ENCODE measurements at regions not wholly inside any gene's neighbourhood (a gene's known extent, or its start where the extent isn't known, plus 50 kb on each side); places are given as distances from the start of the nearest gene placed in this dataset.

- in situ Hi-C loops (cut with HindIII; ENCODE audit: low sequenced_read_pairs), result no loop called here
These were observed 173.8 kb downstream of the ACTL7B start for GRCh38 chr9:108681851-108682590.

DNA sequence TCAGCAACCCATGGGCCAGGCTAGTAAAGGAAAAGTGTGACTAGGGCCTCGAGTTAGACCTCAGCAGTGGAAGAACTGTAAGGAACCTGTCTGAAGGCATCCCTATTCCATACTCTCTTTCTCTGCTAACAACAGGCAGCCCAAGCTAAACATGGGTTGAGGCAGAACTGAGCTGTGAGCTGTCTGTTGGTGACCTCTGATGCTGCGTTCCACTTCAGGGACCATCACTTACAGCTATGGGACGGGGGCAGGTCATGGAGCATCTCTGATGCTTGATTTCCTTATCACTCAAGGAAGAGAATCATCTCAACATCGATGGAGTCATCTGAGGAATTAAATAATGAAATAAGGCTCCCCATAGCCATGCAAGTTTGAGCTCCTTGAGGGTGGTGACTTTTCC lies 174.8 kb downstream of the ACTL7B start:
- in situ Hi-C loops (cut with HindIII; ENCODE audit: low sequenced_read_pairs), result no loop called here

GRCh38 chr9:108677776-108678175 lies 178.0 kb downstream of the ACTL7B start:
- in situ Hi-C loops (cut with HindIII; ENCODE audit: low sequenced_read_pairs), result no loop called here

GRCh38 chr9:108676355-108676754 lies 179.4 kb downstream of the ACTL7B start:
- in situ Hi-C loops (cut with HindIII; ENCODE audit: low sequenced_read_pairs), result no loop called here

GRCh38 chr9:108675708-108676107 lies 180.1 kb downstream of the ACTL7B start:
- in situ Hi-C loops (cut with HindIII; ENCODE audit: low sequenced_read_pairs), result no loop called here

DNA sequence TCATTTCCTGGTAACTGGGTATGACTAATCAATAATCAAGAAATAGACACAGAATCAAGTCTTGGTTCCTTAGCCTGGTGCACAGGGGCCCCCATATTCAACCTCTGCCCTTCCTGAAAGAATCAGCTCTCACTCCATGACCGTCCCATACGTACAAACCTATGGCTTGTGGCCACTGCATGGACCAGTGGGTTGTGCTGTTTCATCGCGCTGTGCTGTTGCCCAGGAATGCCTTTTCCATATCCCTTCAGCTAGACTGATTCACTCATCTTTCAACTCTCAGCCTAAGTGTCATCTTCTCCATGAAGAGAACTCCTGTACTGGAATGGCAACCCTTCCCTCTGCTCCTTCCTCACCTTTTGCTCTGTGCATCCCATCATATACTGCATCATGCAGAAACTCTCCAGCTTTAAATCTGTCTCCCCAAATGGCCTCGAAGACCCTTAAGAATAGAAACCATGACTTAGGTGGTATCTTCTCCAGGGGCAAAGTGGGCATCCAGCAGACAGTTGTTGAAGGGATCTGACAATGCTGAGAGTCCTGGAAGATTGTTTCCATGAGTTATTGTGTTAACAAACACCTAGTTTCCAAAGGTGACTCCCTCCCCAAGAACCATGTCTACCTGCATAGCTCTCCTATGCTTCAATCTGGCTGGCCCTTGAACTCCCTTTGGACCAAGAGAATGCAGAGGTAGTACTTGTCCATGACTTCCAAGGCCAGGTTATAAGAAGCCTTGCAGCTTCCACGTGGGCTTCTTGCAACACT lies 180.8 kb downstream of the ACTL7B start:
- in situ Hi-C loops (cut with HindIII; ENCODE audit: low sequenced_read_pairs), result no loop called here

DNA sequence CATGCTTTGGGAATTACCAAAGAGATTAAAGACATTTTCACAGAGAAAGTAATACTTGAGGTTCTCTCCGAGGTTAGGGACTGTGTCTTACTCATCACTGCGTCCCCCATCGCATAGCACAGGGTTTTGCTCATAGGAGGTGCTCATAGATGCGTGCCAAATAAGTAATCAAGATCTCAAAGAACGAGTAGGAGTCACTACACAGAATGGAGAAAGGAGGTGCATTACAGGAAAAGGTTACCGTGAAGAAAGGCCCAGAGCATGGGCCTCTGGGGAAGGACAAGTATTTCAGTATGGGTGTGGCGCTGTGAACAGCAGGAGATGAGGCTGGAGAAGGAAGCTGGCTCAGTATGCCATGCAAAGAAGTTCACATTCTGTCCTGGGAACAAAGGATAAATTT lies 182.4 kb downstream of the ACTL7B start:
- in situ Hi-C loops (cut with HindIII; ENCODE audit: low sequenced_read_pairs), result no loop called here

DNA sequence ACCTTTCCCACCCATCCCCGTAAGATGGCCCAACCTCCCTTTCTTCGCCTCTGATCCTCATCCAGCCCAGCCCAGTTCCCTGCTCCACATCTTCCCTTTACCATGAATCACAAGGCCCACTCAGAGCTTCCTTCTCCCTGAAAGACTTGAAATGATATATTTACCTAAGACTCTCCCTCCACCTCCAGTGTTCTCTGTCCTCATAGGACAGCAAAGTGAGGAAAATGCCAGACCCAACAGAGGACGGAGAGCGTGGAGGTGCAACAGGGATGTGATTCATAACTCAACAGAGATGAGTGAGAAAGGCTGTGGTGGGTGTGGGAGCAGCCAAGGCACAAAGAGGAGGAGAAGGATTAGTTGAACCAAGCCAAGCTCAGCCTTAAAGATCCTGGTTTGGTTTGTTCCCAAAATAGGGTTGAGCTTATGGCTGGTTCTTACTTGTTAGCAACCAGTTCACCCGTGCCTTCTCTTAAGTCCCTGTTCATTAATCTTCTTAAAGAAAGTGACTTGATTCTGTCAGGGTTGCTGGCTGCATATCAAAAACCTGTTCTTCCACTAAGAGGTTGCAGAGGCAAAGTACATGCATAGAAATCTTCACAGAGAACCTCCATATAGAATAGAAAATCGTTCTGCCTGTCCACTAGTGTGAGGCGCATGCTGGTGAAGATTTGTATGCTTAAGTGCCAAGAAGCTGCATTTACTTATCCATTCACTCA lies 183.2 kb downstream of the ACTL7B start:
- in situ Hi-C loops (cut with HindIII; ENCODE audit: low sequenced_read_pairs), result no loop called here

GRCh38 chr9:108671794-108672193 lies 184.0 kb downstream of the ACTL7B start:
- in situ Hi-C loops (cut with HindIII; ENCODE audit: low sequenced_read_pairs), result no loop called here

GRCh38 chr9:108671176-108671575 lies 184.6 kb downstream of the ACTL7B start:
- in situ Hi-C loops (cut with HindIII; ENCODE audit: low sequenced_read_pairs), result no loop called here

GRCh38 chr9:108668938-108669335 lies 186.8 kb downstream of the ACTL7B start:
- in situ Hi-C loops (cut with HindIII; ENCODE audit: low sequenced_read_pairs), result no loop called here

GRCh38 chr9:108668191-108668937 lies 187.4 kb downstream of the ACTL7B start:
- in situ Hi-C loops (cut with HindIII; ENCODE audit: low sequenced_read_pairs), result no loop called here

DNA sequence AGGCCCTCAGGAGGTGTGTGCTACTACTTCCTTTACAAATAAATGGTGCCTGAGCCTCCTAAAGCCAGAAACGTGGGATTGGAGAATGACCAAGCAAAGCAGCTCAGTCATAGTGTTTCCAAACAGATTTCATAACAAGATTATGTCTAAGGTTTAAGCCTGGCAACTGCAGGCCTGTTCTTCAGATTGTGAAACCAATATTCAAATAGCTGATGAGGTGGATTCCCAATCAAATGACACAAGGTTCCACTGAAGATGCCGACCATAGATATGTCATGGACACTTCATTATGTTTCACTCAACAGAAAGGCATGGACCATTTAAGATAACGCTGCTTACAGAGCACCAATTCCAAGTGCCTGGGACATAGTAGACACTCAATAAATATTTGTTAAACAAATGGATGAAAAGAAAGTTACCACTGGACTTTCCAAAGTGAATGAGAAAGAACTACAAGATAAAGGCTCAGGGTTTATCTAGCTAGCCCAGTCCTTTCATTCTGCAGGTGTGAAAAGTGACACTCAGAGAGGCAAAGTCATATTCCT lies 189.5 kb downstream of the ACTL7B start:
- in situ Hi-C loops (cut with HindIII; ENCODE audit: low sequenced_read_pairs), result no loop called here

DNA sequence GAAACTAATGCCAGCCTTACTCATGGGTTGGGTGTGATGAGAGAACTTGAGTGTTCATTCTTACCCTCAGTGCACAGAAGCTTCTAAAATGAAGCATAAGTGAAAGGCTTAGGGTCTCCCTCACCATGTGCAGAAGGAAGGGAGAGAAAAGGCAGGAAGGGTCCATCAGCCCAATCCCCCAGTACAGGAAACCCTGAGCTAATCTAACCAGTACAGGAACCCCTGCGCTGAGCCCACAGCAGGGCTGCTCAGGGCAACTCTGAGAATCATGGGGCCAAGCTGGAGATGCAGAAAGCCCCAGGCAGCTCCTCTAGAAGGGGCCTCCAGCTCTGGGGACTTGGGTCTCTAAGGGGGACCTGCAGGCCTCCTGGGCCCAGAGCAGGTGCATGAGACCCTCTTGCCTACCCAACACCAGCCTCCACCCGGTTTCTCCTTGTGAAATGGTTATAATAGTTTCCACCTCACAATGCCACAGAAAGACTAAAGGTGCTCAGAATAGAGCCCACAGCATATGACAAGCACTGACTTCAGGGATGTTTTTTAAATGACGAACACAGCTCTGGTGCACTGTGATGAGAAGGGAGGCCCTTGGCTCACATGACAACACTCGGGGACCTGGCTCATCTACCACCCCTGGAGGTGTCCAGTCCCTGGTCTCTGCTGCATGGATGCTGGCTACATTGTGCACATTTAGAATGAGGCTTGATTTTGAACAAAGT lies 190.1 kb downstream of the ACTL7B start:
- in situ Hi-C loops (cut with HindIII; ENCODE audit: low sequenced_read_pairs), result no loop called here

GRCh38 chr9:108664309-108665255 lies 191.2 kb downstream of the ACTL7B start:
- in situ Hi-C loops (cut with HindIII; ENCODE audit: low sequenced_read_pairs), result no loop called here

GRCh38 chr9:108663422-108663821 lies 192.4 kb downstream of the ACTL7B start:
- in situ Hi-C loops (cut with HindIII; ENCODE audit: low sequenced_read_pairs), result no loop called here

DNA sequence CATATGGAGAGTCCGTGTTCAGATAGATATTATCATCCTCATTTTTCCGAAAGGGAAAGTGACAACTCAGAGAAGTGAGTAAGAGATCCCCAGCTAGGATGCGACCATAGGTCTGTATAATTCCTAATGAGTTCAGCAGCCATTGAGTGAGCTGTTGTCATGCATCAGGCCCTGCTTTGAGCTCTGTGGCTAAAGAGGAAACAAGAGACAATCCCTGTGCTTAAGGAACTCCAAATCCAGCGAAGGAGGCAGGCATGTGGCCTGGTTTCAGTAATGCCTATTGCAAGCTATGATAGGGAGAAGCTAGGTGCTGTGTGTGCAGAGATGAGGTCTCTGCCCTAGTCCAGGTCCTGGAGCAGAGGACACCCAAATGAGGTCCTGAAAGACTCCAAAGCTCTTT lies 192.8 kb downstream of the ACTL7B start:
- in situ Hi-C loops (cut with HindIII; ENCODE audit: low sequenced_read_pairs), result no loop called here

- in situ Hi-C loops (cut with HindIII; ENCODE audit: low sequenced_read_pairs), result no loop called here
These were observed 193.5 kb downstream of the ACTL7B start for GRCh38 chr9:108662091-108662875.

Data from endothelial cell of hepatic sinusoid (primary cell).